GM12891 (cell line): ENCODE measurements at regions not wholly inside any gene's neighbourhood (a gene's known extent, or its start where the extent isn't known, plus 50 kb on each side); places are given as distances from the start of the nearest gene placed in this dataset.

Source experiments
- POLR2AphosphoS5 ChIP-seq: IDR thresholded peaks from 2 replicates; pipeline ENCODE4 v1.6.1; 2011; ENCODE audit warnings: low read depth, low read length, control low read depth
- SPI1 ChIP-seq: IDR thresholded peaks from 2 replicates; pipeline ENCODE4 v1.6.1; 2011; ENCODE audit warnings: low read depth, low read length, control low read depth

GRCh38 chrX:148215726-148216125 lies 234.6 kb downstream of the FMR1NB start:
- no peak for TF ChIP-seq SPI1
- no peak for TF ChIP-seq POLR2AphosphoS5
